ENCODE measurements at regions not wholly inside any gene's neighbourhood (a gene's known extent, or its start where the extent isn't known, plus 50 kb on each side); places are given as distances from the start of the nearest gene placed in this dataset.

DNA sequence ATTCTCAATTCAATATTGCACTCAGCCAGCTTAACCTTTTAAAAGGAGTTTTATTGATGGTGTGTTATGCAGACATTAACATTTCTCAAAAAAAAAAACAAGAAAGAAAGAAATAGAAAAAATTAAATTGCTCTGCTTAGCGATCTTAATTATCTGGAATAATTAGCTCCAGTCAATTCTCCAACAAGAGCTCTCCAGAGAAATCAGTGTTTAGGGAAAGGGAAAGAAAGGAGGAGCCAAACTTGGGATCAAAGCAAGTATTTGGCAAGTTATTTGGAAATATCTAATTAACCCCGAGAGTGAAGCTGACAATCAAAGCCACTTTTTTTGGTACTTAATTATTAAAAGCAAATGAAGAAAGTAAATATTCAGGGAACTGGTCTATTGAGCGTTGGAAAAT, 60.7 kb upstream of the CAMK1G start:
- no peak for TF ChIP-seq ZNF677 (tag by site-specific recombination; IDR thresholded peaks at IDR 0.05)
- TF ChIP-seq ZNF248 (tag by site-specific recombination; IDR thresholded peaks at IDR 0.05): no peak
- TF ChIP-seq CTCF (tag by site-specific recombination; IDR thresholded peaks at IDR 0.05): no peak
- TF ChIP-seq ZFP37 (tag by site-specific recombination; IDR thresholded peaks at IDR 0.05): no peak
